ENCODE measurements at regions not wholly inside any gene's neighbourhood (a gene's known extent, or its start where the extent isn't known, plus 50 kb on each side); places are given as distances from the start of the nearest gene placed in this dataset.

GRCh38 chr10:113423981-113424721 is 128.7 kb upstream of the HABP2 start:
- peak; percentile 74 for DNase-seq

- no peak for DNase-seq
These were observed 127.8 kb upstream of the HABP2 start for GRCh38 chr10:113425008-113425407.

GRCh38 chr10:113425541-113425951 is 127.3 kb upstream of the HABP2 start:
- DNase-seq, result no peak

DNA sequence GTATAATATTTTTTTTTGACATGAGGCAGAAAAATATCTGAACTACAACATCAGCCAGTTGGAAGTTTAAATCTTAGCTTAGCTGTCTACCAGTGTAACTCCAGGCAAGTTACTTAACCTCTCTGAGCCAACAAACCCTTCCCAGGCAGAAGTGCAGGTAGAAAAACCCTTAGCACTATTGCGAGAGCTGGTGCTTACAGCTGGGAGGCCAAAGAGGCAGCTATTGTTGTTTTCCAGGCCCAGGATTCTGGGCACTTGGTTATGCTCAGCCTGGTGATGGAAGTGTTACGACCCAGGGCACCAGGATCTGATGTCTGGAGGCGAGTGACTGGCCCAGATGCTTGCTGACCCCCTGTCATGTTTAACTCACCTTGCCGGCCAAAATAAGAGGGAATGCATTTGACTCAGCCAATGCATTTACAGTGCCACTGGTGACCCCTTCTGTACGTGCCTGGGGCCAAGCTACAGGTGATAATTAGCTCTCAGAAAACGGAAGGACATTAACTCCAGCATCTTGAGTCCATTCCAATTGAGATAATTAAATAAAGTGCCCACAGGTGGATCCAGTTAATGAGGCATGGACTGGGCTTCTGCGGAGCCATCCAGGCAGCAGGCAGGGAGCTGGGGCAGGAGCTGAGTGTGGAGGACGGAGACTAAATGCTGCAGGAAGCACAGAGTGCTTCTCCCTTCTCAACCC is 126.5 kb upstream of the HABP2 start:
- no peak for DNase-seq

DNA sequence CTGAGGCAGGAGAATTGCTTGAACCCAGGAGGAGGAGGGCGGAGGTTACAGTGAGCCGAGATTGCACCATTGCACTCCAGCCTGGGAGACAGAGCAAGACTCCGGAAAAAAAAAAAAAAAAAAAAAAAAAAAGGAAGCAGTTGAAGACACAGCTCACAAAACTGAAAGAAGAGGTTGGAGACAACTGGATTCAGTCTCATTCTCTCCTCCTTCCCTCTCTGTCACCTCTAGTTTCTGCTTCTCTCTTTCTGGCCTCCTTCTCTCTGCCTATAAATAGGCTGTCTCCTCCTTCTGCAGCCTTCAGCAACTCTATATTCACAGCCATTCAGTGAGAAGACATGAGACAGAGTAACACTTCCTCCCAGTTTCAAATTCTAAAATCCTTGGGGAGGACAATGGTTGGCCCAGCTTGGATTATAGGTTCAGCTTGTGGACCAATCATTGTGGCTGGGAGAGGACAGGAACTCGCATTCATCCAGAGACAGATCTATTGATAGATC is 125.6 kb upstream of the HABP2 start:
- DNase-seq, result no peak

GRCh38 chr10:113427811-113428558 is 124.9 kb upstream of the HABP2 start:
- DNase-seq, result no peak

- DNase-seq, result no peak
These were observed 122.0 kb upstream of the HABP2 start for GRCh38 chr10:113430634-113431397.

DNA sequence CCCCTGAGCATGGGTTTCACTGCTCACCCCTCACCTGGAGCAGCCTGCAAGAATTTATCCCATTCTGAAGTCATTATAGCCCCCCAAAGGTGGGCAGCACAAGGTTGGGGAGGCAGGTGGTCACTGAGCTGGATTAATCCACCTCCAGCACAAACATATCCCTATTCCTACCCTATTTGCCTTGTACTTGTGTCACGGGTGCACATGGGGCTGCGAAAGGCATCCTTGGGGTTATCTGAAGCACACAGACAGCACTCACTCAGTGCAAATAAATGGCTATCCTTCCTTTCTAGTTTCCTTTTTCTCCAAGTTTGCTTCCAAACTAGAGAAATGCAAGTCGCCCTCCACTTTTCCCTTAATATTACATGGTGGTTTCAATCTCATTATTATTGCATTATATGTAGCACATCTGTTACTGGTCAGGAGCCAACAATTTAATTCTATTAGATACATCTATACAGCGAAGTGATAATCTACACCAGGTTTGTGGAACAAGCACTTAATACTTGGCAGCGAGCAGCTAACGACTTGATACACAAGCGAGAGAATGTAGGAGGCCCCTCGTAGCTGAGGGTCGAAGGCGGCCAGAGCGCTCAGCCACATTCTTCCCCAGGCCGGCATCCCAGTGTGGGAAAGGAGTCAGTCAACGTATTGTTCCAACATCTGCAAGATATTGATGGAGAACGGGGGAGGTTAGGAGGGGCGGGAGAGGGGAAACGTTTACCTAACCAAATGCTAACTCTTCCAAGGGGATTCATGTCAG is 121.3 kb upstream of the HABP2 start:
- no peak for DNase-seq

DNA sequence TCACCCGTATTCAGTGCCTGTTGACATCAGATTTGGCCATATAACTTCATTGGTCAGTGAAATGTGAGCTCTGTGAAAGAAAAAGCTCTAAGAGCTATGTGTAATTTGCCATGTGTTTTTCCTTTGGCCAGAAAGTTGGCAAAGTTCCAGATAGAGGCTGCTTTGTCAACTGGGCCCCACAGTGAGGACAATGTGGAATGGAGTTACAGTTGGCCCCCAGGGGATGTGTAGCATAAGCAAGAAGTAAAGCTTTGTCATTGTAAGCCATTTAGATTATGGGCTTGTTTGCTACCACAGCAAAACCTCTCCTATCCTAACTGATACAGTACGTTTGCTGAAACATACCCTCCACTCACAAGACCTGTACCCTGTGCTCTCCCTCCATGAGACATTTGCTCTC is 119.1 kb upstream of the HABP2 start:
- DNase-seq, result no peak

- no peak for DNase-seq
These were observed 118.5 kb upstream of the HABP2 start for GRCh38 chr10:113434315-113434714.

DNA sequence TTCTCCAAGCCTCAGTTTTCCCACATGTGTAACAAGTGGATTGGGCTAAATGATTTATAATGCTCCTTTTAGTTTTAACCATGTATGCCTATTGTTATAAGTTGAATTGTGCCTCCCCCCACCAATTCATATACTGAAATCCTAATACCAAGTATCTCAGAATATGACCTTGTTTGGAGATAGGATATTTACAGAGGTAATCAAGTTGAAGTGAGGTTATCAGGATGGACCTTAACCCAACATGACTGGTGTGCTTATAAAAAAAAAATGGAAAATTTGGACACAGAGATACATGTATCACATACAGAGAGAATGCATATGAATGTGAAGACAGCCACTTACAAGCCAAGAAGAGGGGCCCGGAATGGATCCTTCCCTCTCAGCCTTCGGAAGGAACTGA is 117.9 kb upstream of the HABP2 start:
- DNase-seq, result no peak

DNA sequence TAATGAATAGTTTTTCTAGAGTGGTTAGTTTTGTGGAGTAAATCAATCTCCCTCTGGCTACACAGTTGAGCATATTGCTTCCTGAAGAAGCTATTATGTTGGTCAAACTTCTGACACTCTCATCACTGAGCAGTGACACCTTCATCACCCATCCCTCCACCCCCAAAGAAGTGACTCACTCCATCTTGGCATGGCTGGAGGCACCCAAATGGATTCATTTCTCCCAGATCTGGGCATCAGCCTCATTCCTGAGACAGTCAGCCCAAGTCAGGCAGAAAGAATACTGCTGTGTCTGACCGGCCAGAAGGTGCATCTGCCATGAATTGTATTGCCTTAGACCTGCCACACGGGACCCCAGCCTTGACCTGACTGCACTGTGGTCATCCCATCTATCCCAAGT is 117.0 kb upstream of the HABP2 start:
- no peak for DNase-seq

DNA sequence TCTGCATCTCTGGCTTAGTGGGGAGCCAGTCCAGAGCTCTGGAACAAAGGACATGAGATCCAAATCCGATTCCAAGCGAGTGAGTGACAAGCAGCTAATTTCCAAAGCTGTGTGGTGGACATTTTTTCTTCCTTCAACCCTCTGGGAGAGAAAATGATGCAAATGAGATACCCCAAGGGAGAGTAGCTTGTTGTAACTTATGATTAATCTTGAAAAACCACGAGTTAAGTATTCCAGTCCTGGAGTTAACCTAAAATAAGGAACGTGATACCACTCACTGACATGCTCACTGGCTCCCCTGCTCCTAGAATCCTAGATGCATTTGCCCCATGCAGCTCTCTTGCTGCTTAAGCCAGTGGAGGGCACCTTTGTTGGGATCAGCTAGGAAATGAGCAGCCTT is 116.0 kb upstream of the HABP2 start:
- no peak for DNase-seq

- DNase-seq, result peak; percentile 78
These were observed 114.2 kb upstream of the HABP2 start for GRCh38 chr10:113438652-113439051.

GRCh38 chr10:113441220-113441619 is 111.6 kb upstream of the HABP2 start:
- no peak for DNase-seq

DNA sequence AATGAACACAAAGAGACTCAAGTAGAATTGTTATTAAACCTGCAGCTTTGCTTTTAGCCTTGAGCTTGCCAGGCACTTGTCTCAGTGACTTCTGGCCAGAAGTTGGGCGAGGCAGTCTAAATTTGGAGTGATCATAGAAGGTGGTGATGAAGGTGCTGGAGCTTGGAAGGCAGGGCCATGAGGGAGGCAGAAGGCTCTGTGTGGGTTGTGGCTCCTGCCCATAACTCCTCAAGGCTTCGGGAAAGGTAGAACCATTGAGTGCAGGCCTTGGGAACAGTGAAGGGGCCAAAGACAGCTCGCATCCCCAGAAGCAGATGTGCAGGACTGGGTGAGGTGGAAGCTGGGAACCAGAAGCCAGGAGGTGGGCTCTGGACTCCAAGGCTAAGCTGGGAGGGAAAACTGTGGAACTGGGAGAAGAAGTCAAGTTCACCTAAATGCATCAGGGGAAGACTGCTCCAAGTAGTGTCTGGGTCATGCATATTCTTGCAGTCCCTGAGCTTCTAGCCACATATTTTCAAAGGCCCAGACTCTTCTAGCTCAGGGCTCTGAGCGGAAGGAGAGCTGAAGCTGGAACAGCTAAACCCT is 111.1 kb upstream of the HABP2 start:
- DNase-seq, result no peak

- DNase-seq, result no peak
These were observed 110.5 kb upstream of the HABP2 start for GRCh38 chr10:113442336-113442735.

- DNase-seq, result no peak
These were observed 109.5 kb upstream of the HABP2 start for GRCh38 chr10:113443141-113443925.

- DNase-seq, result no peak
These were observed 108.0 kb upstream of the HABP2 start for GRCh38 chr10:113444766-113445365.

DNA sequence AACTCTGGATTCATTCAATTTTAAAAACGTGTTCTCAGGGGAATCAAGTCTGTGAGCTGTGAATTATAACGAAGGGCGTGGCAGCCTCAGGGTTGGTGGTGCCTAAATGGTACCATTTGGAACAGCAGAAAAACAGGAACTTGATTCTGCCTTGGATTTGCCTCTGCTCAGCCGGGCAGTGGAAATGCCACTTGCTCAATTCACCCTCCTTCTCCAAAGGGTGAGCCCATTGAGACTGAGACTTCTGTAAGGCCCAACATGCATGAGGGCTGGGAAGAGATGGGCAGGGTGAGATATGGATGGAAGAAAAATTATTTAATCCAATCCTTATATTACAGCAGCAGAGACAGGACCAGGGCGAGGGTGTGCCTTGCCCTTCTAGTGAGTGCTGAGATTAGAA is 107.1 kb upstream of the HABP2 start:
- DNase-seq, result no peak

All from fibroblast of skin of right quadriceps (primary cell).